Breast epithelium (tissue), 3 donors: ENCODE measurements at regions not wholly inside any gene's neighbourhood (a gene's known extent, or its start where the extent isn't known, plus 50 kb on each side); places are given as distances from the start of the nearest gene placed in this dataset.

Experiments used
- POLR2A ChIP-seq: fragments of 450-650 bp; IDR thresholded peaks from one replicate; pipeline ENCODE4 v1.6.1; 2016; ENCODE audit warnings: antibody characterized with exemption, mild to moderate bottlenecking, moderate library complexity
- POLR2AphosphoS5 ChIP-seq, 3 donors: sonication (generic); formaldehyde crosslinking; IDR thresholded peaks; one replicate each; pipeline ENCODE4 v1.6.1; 2017; ENCODE audit warnings: antibody characterized with exemption in 3 of 3
- TF ChIP-seq, protein P1 (sequence below), 3 donors: fragments of 450-650 bp; IDR thresholded peaks; one replicate each; pipeline ENCODE4 v1.5.1; 2016 to 2017; ENCODE audit warnings: antibody characterized with exemption in 3 of 3, mild to moderate bottlenecking in 3 of 3, moderate library complexity in 3 of 3

GRCh38 chr6:134544737-134545136, 226.8 kb upstream of the SGK1 start:
- TF ChIP-seq, protein P1, sequence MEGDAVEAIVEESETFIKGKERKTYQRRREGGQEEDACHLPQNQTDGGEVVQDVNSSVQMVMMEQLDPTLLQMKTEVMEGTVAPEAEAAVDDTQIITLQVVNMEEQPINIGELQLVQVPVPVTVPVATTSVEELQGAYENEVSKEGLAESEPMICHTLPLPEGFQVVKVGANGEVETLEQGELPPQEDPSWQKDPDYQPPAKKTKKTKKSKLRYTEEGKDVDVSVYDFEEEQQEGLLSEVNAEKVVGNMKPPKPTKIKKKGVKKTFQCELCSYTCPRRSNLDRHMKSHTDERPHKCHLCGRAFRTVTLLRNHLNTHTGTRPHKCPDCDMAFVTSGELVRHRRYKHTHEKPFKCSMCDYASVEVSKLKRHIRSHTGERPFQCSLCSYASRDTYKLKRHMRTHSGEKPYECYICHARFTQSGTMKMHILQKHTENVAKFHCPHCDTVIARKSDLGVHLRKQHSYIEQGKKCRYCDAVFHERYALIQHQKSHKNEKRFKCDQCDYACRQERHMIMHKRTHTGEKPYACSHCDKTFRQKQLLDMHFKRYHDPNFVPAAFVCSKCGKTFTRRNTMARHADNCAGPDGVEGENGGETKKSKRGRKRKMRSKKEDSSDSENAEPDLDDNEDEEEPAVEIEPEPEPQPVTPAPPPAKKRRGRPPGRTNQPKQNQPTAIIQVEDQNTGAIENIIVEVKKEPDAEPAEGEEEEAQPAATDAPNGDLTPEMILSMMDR (IDR thresholded peaks at IDR 0.05), result no peak
- TF ChIP-seq POLR2A (no peak), POLR2AphosphoS5 (IDR thresholded peaks at IDR 0.05) (no peak)
